ENCODE measurements at regions not wholly inside any gene's neighbourhood (a gene's known extent, or its start where the extent isn't known, plus 50 kb on each side); places are given as distances from the start of the nearest gene placed in this dataset.
"Not testable (repeated sequence)": the region's sequence is repeated elsewhere in the genome, so short reads cannot be mapped to it uniquely, and the experiment has no call there.

DNA sequence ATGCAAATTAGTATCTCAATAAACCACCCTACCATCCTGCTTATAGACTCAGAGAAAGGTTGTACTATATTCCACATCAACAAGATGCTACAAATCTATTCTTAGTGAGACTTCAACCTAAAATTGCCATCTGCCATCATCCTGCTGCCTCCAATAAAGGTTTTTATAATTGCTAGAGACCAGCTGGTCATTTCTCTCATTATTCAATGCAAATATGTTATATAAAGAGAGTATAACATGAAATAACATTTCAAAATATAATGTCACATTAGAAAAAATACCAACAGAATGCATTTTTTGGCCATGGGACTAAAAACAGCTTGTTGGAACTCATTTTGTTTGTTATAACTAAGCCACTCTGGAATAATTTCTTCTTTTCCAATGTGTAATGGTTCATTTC lies 247.3 kb downstream of the LRIG3 start:
- no peak for DNase-seq

DNA sequence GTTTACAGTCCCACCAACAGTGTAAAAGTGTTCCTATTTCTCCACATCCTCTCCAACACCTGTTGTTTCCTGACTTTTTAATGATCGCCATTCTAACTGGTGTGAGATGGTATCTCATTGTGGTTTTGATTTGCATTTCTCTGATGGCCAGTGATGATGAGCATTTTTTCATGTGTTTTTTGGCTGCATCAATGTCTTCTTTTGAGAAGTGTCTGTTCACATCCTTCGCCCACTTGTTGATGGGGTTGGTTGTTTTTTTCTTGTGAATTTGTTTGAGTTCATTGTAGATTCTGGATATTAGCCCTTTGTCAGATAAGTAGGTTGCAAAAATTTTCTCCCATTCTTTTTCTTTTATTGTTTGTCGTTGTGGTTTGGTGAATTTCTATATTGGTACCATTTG lies 242.5 kb downstream of the LRIG3 start:
- DNase-seq, result not testable (repeated sequence)

DNA sequence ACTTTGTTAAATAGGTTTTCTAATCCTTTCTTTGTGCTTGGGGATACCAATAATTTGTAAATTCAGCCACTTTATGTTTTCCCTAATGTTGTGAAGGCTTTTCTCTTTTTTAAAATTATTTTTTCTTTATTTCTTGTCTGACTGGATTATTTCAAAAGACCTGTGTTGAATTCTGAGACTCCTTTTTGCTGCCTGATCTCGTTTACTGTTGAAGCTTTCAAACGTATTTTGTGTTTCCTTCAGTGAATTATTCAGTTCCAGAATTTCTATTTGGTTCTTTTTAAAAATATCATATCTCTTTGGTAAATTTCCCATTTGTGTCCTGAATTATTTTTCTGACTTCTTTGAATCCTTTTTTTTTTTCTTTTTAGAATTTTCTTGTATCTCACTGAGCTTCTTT lies 241.6 kb downstream of the LRIG3 start:
- no peak for DNase-seq

DNA sequence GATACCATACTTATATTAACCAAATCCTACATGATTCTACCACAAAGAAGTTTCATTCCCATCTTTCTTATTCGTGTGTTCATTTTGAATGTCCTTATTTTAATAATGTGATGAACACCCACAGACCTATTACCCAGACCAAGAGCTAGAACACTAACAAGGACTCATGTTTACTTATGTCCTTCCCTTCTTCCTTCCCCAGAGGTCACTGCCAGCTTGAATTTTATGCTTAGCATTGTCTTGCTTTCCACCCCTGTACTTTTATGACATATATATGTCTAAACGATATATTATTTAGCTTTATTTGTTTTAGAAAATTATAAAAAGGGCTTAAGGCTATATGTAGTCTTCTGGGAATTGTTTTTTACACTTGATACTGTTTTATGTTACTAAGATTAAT lies 238.6 kb downstream of the LRIG3 start:
- DNase-seq, result no peak

DNA sequence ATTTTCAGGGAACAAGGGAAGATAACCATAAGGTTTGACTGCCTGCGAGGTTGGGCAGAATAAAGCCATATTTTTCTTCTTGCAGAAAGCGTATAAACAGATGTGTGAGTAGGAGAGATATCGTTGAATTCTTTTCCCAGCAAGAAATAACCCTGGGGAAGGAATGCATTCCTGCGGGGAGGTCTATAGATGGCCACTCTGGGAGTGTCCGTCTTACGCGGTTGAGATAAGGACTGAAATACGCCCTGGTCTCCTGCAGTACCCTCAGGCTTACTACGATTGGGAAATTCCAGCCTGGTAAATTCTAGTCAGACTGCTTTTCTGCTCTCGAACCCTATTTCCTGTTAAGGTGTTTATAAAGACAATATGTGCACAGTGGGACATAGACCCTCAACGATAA lies 225.0 kb downstream of the LRIG3 start:
- DNase-seq, result no peak

DNA sequence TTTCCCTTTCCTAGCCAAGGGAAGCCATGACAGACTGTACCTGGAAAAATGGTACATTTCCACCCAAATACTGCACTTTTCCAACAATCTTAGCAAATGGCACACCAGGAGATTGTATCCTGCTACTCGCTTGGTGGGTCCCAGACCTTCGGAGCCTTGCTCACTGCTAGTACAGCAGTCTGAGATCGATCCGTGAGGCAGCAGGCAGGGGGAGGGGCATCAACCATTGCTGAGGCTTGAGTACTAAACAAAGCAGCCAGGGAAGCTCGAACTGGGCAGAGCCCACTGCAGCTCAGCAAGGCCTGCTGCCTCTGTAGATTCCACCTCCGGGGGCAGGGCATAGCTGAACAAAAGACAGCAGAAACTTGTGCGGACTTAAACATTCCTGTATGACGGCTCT lies 218.8 kb downstream of the LRIG3 start:
- DNase-seq, result no peak

DNA sequence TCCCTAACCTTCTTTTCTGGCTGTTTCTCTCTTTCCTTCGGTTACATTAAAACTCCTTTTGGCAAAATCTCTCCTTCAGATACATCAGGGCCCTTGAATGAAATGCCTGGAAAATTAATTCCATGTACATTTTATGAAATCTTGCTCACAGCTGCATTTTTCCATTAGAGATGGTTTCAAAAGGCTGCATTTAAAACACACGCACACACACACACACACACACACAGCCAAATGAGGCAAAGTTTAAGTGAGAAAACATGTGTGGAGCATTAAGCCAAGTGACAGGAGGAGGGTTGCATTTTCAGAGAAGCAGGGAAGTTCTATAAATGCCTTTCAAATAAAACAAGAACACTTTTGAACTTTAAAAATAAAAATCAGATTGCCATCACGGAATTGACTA lies 216.4 kb downstream of the LRIG3 start:
- no peak for DNase-seq

DNA sequence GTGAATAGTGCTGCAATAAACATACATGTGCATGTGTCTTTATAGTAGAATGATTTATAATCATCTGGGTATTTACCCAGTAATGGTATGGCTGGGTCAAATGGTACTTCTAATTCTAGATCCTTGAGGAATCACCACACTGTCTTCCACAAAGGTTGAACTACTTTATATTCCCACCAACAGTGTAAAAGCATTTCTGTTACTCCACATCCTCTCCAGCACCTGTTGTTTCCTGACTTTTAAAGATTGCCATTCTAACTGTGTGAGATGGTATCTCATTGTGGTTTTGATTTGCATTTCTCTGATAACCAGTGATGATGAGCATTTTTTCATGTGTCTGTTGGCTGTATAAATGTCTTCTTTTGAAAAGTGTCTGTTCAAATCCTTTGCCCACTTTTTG lies 215.5 kb downstream of the LRIG3 start:
- DNase-seq, result not testable (repeated sequence)

DNA sequence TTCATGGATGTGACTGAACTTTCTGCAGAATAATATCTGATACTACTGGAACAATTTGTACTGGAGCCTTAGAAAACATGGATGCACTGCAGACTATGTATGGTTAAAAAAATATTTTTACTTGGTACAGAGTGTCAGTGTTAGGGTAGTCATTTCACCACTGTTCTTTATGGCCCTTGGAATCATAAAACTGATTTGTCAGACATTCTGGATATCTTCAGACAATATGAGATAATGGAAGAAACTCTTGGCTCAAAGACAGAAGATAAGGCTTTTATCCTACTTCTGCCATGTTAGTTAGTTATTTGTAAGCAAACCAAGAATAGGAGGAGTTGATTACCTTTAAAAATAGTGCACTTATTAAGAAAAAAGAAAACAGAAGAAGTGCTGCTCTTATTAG lies 209.4 kb downstream of the LRIG3 start:
- DNase-seq, result no peak

DNA sequence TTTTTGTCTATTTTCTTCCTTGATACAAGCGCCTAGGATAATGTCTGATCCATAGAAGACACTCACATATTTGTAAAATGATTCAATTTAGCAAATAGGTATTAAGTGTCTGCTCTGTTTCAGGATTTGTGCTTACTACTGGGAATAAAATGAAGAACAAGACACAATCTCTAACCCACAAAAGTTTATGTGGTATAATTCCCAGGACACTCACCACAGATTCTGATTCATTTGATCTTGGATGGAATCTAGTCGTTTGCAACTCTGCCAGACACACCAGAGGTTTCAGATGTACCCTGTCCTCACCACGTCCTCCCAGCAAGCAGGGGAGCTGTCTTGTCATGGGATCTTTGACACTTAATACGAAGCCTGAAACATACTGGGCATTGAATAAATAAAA lies 208.3 kb downstream of the LRIG3 start:
- no peak for DNase-seq

DNA sequence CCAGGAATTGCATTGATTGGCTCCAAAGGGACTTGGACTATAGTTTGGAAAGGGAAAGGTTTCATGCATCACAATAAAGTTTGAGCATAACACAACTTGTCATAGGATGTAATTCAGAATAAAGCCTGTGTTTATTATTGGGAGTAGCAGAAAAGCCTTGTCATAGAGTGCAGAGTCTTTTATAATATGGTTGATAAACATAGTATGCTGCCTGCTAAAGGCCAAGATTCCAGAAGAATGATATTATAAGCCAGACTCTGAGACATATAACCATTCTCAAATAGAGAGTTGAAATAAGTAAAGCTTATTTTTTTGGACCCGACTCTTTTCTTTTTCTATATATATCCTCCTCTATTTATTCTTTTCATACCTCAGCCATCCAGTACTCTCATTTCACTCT lies 207.3 kb downstream of the LRIG3 start:
- DNase-seq, result no peak

DNA sequence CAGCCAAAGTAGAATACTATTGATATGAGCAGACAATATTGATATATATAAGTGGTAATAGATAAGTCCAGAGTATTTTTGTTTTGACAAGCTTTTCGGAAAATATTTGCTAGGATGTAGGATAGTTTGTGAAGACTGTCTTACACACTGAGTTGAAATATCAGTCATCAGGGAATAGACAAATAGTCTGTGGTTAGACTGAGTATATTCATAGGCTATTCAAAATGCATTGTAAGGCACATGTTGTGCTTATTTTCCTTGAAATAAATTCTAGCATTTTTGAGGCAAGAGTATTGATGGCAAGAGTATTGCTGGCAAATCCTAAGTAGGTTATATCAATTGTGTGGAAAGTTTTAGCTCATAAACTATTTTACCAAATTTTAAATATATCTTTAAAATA lies 201.1 kb downstream of the LRIG3 start:
- no peak for DNase-seq

DNA sequence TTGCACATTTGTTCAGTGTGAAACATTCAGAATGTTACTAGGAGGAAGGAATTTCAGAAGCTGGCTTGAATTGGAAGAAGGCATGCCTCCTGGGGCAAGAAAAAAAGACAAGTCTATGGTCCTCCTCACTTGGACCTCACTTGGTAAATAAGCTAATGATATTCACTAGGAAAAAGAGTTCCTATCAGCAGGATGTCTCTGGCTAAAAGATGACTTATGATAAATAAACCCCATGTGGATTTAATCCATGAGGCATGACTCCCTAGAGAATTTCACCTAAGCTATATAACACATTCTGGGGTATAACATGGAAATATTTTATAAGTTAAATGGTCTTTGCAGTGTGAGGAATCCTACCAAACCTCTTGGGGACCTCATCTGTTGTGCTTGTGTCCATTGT lies 199.9 kb downstream of the LRIG3 start:
- DNase-seq, result no peak

DNA sequence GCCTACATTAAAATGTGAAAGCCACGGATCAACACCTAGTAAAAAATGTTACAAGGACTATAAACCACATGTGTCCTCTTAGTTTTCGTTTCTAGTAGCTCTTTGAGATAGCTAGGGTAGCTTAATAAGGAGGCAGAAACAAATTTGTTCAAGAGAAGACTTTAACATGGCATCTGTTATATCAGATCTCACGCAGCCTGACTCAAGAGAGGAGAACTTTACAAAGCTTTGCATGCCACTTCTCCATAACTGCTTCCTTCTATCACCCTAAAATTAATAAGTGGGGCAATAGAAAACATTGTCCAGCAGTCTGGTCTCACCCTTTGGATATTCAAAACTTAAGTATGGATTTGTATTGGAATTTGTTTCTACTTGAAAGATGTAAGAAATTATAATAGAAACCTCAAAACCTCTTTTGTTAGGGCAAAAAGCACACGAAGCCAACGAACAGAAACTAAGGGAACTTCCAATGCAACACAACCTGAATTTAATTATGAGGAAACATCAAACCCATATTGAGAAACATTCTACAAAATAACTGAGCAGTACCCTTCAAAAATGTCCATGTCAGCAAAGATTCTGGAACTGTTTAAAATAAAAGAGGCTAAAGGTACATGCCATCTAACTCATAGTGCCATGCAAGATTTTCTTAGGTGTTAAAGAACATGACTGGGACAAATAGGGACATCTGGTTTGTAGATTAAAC lies 194.8 kb downstream of the LRIG3 start:
- DNase-seq, result no peak

DNA sequence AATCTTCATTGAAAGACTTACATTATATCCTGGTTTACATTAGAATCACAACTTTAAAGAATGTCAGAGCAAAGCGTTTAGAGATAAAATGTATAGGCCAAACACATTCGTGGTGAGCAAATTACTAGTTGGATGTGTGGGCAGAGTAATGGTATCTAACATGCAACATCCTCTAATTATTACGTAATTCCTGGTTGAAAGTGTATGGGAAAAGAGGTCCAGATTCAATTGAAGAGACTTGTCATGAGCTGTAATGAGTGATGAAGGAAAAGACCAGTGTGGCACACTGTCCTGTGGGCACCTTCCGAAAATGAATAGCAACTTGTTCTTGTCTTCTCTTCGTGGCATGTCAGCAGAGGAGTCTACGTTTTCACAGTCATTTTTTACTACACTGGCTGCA lies 192.8 kb downstream of the LRIG3 start:
- DNase-seq, result peak; percentile 15

DNA sequence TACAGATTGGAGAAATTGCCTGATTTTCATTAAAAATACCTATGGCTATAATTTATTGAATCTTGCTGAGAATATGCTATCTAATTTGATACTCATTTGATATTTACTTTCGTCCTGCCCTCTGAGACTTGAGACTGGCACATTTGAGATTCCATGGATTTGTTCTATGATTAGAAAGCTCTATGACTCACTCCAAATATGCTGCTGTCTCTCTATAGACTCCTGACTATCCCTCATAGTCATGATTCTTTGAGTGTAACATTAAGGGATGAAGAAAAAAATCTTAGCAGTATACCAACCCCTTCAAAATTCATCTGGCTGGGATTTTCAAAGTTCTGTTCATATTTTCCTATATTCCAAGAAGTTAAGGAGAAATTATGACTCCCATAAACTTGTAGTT lies 191.9 kb downstream of the LRIG3 start:
- no peak for DNase-seq

DNA sequence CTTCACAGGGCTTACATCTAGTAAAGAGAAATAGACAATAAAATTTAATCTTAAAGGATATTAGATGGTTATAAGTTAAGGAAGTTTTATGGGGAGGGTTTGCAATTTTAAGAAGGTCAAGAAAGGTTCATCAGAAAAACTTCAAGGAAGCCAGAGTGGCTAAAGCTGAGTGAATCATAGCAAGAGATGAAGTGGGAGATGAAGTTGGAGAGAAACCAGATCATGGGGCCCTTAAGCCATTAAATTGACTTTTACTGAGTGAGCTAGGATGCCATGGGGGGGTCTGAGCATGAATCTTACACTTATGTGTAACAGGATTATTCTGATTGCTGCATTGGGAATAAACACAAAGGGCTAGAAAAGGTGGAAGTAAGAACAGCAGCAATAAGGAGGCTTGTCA lies 189.2 kb downstream of the LRIG3 start:
- no peak for DNase-seq

DNA sequence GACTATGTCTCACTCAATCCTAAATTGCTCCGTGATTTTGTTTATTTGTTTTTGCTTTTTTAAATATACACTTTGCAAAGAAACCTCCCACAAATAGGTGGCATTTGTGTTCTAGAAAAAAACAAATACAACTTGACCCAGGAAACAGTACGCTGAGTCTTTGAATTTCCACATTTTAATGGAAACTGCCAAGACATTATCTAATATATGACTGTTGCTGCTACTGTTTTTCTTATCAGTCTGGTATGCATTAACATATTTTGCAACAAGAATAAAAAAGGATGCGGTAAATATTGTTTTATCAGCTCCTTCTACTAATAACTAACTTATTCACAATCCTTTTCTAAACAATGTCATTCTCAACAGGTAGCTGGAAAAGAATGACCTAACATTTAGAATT lies 187.4 kb downstream of the LRIG3 start:
- DNase-seq, result no peak

DNA sequence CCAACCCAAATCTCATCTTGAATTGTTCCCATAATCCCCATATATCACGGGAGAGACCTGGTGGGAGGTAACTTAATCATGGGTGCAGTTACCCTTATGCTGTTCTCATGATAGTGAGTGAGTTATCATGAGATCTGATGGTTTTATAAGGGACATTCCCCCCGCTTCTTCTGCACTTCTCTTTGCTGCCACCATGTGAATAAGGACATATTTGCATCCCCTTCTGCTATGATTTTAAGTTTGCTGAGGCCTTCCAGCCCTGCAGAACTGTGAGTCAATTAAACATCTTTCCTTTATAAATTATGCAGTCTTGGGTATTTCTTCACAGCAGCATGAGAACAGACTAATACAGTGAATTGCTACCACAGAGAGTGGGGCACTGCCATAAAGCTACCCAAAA lies 179.1 kb downstream of the LRIG3 start:
- DNase-seq, result no peak

DNA sequence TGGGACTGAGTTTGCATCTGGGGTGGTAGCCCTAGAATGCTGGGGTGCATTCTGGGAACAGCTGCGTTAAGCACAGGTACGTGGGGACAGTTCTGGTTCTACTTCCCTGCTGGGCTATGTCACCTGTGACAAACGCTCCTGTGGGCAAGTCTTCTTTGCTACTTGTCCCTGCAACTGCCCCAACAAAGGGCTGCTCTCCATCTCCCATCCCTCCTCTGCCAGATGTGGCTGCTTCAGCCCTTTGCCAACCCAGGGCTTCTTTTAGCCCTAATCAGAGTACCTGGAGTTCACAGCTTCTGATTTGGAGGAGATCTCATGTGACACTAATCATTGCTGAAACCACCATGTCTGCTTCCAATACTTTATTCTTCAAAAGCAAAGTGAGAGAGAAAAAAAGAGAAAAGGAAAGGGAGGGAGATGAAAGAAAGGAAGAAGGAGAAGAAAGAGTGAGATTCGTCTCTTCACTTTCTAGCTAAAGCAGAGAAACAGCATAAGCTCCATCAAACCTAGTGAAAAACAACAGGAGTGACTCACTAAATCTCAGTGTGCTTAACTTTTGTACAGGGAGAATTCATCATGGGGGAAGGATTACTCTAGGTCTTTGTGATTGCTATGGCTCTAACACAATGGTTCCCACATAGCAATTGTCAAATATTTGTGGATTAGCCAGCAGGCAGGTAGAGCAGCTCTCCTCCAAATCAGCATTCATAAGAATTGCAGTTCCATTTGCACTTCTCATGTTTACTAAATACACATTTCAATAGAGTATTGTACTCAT lies 174.8 kb downstream of the LRIG3 start:
- no peak for DNase-seq

DNA sequence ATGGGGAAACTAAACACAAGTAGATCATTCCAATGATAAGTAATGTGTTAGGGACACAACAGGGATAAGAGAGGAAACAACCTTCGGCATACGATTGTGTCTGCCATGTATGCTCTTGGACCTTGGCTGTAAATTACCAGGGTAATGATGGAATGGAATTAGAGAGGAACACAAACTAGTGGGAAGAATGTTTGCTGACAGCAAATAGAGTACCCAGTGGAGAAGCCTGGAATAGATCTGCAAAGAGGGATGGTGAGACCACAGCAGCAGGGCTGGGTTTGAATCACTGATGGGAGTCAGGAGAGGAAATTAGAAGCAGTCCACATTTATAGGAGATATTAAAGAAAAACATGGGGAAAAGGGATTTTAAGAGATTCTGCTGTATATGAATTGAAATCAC lies 172.8 kb downstream of the LRIG3 start:
- DNase-seq, result no peak

DNA sequence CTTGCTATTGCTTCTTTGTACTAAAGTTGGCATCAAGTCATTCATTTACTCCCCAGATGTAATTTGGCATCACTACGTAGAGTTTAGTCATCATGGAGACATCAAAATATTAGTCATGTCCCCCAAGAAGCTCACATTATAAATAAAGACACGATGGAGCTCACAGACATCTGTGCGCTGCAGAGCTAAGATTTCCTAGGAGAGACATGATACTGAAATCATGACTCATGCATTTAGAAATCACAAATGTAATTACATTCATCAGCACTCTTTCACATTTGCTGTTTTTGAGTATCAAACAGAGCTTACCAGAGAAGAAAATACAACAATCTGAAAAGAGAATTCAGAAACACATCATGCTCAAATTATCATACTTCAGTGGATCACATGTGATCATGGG lies 169.8 kb downstream of the LRIG3 start:
- no peak for DNase-seq

DNA sequence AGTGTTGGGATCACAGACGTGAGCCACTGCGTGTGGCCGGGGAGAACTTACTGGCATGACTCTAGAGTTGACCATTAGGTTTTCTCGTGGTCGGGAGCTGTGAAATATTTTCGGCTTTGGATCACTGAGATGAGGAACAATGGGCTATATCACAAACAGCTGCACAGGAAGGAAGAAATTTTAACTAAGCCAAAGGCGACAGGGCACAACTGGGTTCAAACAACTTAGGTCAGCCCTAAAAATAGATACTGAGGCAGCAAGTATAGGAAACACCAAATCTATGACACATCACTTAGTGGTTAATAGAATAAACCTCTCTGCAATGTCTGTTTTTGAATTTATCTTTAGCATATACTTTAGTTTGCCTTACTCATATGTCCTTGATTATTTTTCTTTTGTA lies 162.9 kb downstream of the LRIG3 start:
- no peak for DNase-seq

DNA sequence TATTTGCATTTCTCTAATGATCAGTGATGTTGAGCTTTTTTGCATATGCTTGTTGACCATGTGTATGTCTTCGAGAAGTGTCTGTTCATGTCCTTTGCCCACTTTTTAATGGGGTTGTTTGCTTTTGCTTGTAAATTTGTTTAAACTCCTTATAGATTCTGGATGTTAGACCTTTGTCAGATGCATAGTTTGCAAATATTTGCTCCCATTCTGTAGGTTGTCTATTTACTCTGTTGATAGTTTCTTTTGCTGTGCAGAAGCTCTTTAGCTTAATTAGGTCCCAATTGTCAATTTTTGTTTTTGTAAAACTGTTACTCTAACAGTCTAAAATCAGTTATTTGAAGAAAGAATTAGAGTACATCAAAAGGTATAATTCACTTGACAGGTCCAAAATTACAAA lies 160.6 kb downstream of the LRIG3 start:
- DNase-seq, result not testable (repeated sequence)

DNA sequence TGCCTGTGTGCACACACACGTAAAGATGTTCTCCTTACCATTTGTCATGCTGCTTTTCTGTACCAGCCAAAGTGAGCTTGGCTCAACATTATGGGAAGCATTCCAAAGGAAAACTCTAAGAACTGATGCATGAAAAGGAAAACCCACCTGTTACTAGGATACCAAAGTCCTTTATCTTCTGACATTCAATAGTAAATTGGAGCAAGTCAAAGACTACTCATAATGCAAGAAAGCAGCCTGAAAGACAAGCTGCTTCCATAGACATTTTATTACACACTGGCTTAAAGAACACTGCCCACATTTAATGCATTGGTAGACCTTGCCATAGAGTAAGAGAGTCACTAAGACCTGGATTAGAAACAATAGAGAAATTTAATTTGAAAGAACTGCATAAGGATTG lies 159.0 kb downstream of the LRIG3 start:
- DNase-seq, result no peak

All from OCI-M1 (cell line).